HCEC 1CT (cell line): ENCODE measurements at regions not wholly inside any gene's neighbourhood (a gene's known extent, or its start where the extent isn't known, plus 50 kb on each side); places are given as distances from the start of the nearest gene placed in this dataset.
"Not testable (repeated sequence)": the region's sequence is repeated elsewhere in the genome, so short reads cannot be mapped to it uniquely, and the experiment has no call there.

Source experiments
- DNase-seq: peaks from one replicate; pipeline ENCODE4 v3.0.0-alpha.2; 2017

DNA sequence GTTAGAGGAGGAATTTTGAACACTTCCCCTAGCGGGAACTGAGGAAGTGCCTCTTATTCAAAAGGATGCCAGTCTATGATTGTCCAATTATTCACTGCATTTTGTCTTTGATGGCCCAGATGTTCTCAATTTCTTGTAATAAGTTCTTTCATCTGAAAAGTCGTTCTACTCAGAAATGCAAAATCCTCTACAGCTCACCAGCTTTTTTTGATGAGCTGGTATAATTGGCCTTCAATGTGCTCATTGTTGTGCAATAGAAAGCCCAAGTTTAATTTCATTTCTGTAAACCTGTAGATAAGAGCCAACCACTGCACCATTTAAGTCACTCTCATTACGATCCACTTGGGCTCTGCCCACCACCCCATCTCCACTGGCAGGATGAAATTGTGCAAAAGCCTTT, 978.7 kb upstream of the AUTS2 start:
- DNase-seq, result no peak

DNA sequence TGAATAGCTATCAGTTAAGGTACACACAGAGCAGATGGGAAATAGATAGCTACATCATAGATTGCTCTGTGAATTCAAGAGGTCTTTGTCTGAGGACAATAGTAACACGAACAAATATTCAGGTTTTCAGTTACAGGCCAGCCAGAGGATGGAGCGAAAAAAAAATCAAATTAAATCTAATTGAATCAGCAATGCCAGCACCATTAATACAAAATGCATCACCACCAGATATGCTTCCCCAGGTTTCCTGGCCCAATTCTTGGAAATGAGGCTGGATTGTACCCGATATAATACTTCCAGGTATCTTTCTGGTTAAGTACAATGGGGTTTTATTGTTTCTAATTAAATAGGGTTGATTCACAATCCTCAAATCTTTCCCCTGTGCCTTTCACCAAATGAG, 975.8 kb upstream of the AUTS2 start:
- DNase-seq, result no peak

DNA sequence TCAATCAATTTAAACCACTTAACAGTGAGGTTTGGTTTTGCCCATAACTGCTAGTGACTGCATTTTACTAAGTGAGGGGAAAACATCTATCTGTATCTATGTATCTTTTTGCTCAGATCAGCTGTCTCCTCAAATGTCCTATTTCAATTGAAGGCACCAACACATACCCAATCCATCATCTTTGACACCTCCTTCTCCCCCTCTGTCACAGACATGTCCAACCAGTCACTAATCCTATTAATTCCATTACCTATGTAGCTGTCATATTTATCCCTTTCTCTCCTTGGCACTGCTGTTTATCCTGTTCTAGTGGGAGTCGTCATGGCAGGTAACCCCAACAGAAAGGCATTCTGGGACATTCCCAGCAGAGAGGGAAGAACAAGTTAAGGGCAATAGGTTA, 975.2 kb upstream of the AUTS2 start:
- no peak for DNase-seq

DNA sequence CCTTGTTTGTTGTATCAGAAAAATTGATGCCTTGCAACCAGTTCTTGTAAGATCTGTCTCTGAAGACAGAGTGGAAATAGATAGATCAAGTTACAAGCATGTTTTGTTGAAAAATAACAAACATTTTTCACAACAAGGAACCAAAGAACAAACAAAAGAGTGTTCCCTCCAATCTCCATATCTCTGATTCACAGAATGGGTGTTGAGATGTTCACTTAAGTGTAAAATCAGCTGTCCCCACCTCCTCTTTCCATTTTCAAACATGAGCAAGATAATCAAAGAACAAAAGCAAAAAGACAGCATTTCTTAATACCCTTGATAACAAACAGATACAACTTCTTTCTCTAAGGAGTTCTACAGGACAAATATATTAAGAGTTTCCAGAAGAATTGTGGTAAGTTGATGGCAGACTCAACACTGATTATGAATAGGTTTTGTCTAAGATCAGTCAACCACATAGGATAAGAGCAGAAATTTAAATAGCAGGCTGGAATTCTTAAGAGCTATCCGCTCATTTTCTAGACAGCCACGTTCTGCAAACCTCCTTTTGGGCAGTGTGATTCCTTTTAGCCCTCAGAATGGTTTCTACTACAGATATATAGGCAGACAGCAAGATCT, 970.9 kb upstream of the AUTS2 start:
- no peak for DNase-seq

DNA sequence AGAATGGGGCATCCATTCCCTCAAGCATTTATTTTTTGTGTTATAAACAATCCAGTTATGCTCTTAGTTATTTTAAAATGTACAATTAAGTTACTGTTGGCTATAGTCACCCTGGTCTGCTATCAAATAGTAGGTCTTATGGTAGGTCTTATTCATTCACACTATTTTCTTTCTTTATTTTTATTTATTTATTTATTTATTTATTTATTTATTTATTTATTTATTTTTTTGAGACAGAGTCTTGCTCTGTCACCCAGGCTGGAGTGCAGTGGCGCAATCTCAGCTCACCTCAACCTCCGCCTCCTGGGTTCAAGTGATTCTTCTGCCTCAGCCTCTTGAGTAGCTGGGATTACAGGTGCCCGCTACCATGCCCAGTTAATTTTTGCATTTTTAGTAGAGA, 967.4 kb upstream of the AUTS2 start:
- DNase-seq, result not testable (repeated sequence)

DNA sequence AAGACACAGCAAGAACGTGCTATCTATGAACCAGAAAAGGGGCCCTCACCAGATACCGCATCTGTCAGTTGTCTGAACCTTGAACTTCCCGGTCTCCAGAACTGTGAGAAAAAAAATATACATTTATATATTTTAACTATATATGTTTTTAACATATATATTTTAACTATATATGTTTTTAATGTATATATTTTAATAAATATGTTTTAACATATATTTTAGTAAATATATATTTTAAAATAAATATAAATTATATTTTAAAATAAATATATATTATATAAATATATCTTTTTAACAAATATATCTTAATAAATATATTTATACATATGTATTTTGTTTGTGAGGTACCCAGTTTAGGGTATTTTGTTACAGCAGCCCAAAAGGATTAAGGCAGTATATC, 958.2 kb upstream of the AUTS2 start:
- DNase-seq, result no peak

DNA sequence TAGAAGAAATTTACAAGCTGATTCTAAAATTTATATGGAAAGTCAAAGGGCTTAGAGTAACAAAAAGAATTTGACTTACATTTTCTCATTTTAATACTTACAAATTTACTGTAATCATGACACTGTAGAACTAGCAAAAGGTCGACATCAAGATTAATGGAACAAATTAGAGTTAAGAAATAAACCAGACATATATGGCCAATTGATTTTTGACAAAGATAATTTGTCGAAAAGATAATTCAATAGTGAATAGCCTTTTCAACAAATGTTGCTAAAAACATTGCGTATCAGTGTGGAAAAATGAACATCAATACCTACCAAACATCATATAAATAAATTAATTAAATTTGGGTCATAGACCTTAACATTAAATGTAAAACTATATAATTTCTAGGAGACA, 955.5 kb upstream of the AUTS2 start:
- DNase-seq, result no peak

DNA sequence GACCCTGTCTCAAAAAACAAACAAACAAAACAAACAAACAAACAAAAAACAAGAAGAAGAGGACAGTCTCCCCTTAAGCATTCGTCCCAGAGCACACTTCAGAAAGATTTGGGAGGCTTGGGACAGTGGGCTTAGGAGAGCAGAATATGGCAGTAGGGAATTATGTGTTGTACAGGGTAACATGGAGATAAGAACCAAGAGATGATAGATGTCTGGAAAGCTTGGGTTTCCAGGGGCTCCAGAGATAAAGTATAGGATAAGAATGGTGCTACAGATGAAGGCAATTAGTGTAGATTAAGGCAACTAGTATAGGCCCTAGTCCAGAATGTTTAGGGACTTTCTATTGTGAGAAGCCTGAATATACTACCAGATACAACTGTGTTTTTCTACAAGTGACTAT, 934.9 kb upstream of the AUTS2 start:
- DNase-seq, result no peak

DNA sequence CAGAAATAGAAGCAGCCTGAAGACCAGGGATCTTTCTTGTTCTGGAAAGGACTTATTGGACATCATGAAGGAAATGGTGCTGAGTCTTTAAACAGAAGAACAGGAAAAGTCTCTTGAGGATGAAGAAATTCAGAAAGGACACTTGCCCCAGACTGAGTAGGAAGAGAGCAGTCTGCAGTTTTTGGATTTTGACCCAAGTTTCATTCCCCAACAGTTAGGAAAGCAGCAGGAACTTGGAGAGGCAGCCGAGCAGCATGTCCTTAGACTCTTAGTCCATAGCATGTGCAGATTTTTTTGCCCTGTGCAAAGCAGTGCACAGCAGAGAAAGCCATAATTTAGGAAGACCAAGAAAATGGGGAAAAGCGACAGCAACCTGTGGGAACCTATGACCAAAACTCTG, 927.2 kb upstream of the AUTS2 start:
- DNase-seq, result no peak

DNA sequence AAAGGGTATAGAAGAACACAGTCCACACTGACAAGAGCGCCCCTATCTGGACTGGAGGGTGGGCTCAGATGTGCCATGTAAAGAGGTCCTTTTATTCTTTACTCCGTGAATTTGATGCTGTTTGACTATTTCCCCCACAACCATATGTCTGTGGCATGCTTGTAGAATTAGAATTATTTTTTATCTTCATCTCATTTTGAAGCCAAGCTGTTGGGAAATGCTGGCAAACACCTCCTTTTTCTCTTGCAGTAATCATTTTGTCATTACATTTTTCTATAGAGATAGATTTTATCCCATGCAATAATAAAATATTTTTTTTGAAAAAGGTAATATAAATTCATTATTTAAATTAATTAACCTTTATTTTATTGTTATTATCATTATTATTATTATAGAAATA, 926.6 kb upstream of the AUTS2 start:
- no peak for DNase-seq

DNA sequence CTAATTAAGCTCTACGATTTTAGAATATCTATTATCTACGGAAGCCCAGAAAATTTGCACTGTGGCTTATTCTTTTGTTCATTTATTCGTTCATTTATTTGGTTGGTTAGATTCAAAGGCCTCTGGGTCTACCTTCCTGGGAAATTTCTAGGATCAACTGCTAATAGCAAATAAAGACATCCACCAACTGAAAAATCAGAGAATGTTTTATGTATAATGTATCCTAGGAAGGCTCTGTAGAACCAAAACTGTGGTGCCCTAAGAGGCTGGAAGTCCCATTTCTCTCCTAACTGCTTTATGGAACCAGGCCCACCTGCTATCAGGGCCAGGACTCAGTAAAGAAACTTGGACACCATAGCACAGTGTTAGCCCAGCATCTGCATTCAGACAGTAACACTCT, 923.4 kb upstream of the AUTS2 start:
- DNase-seq, result no peak

DNA sequence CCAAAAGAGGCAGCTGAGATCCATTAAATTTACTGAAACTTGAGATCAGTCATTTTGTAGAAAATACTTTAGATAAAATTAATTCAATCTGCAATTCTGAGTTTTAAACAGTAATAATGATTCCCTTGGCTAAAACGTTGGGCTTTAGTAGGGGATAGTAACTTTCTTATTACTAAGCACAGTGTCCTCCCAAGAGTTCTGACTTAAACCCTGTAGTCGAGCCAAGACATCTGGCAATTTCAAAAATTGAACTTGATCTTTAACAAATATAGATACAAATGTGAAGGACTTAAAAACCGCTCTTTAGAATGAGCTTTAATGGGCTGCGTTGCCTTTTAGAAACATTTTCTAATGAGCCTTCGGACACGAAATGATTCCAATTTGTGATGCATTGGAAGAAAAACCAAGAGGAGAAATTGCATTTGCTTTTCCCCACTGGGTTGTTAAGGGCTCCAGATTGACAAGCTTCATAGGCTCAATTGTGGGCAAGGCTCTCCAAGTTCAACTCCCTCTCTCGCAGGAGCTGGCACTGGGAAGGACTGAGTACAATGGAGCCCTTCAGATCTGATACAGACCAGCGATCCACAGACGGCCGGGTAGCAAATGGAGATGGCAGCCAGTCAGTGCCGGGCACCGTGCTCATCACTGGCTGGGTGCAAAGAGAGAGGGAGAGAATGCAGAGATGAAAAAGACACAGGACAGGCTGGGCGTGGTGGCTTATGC, 921.3 kb upstream of the AUTS2 start:
- DNase-seq, result no peak

DNA sequence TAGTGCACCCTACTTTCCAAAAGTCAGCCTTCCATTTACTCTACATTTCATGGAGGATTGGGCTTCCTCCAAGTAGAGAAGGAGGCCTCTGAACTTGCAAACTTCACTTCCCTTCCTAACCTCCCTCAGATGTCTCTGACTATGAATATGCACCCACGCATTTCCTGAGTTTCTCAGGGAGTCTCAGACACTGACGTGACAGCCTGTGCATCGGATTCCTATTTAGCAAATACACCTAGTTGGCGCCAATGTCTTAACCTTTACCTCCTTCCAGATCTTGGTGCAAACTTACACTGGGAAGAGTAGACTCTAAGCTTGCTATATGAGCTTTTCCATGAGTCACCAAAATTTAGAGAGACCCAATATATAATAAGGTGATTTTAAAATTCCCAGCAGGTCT, 920.1 kb upstream of the AUTS2 start:
- DNase-seq, result no peak

DNA sequence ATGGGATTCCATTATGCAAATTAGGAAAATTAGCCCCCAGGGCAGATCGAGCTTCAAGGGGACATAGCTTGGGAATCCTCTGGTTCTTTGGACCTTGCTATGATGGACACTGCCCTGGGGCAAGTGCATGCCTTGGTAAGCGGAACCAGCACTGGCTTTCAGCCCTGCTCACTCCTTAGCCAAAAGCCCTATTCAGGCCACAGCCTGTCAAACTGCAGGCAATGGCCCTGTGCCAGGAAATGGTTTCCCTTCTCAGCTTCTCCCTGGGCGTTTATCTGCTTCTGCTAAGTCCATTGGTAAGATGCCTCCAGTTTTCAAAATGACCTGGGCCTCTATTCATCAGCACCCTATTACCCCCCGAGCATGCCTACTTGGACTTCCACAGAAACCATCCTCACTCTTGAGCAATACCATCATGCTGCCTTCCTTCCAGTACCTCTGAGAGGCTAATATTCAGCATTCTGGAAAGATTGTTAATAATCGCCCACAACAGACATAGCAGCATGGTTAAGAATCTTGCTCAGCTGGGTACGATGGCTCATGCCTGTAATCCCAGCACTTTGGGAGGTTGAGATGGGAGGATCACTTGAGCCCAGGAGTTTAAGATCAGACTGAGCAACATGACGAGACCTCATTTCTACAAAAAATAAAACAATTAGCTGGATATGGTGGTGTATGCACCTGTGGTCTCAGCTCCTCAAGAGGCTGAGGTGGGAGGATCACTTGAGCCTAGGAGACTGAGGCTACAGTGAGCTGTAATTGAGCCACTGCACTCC, 918.6 kb upstream of the AUTS2 start:
- DNase-seq, result no peak

DNA sequence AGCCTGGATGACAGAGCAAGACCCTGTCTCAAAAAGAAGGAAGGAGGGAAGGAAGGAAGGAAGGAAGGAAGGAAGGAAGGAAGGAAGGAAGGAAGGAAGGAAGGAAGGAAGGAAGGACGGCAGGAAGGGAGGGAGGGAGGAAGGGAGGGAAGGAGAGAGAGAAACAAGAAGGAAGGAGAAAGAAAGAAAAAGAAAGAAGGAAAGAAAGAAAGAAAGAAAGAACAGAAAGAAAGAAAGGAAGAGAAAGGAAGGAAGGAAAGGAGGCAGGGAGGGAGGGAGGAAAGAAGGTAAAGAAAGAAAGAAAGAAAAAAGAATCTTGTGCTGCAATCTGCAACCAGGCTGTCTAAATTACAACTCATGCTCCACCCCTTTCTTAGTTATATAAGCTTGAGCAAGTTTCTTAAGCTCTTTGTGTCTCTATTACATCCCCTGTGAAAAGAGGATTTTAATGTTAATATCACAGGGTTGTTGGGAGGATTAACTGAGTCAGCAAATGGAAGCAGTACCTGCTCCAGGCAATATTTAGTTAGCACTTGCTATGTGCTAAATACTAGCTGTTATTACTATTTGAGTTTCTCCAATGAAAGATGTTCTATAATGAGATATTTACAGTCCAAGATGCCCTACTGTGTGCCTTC, 917.9 kb upstream of the AUTS2 start:
- DNase-seq, result no peak

DNA sequence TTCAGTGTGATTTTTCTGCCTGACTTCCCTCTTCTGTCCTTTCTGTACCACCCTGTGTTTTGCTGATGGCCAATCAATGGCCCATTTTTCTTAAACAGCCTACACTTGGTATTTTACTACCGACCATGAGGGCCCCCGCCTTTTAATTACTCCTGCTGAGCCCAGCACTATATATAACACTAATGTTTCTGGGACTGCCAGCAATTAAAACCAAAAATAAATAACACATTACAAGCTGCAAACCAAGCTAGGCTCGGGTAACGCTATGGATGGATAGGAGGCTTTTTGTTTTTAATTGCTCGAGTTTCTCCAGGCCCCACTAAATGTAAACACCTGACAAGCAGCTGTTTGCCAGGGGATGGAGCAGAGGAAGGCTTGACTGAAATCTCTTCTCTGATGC, 915.4 kb upstream of the AUTS2 start:
- DNase-seq, result no peak

DNA sequence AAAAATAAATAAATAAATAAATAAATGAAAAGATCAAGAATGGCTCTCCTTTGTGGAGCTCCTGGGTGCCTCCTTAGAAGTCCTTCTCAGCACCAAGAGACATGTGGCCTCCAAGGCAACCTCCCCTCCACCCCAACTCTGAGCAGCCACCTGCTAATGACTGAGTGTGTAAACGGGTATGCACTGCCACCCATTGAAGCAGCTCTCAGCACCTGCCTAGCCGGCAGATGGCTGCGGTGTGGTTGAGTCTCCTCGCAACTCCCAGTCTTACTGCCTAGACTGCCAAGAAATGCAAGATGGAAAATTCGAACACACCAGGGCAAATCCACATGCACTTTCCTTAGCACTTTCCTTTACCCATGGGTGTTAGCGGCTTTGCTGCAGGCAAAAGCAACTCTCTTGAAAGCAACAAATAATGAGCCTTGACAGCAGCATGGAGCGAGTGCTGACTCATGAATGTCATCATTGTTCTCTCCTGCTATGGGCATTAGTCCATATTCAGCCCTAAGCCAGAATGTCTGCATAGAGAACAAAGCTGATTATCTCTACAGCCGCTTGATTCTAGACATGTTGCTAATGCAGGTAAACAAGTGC, 913.9 kb upstream of the AUTS2 start:
- no peak for DNase-seq

DNA sequence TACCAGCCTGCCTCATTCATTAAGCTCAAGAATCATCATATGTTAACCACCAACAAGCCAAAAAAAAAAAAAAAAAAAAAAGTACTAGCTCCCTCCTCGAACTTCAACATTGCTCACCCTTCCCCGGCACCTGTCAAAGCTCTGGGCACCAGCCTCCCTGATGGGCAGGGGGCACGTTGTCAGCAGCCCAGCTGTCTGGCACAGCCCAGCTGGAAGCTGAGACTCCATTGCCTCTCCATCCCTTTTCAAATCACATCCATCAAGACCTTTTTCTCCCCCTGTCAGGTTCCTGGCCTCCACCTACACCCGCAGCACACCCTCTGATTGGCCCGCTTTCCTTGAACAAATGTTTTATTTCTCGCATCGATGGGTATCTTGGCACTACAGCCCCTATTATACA, 913.3 kb upstream of the AUTS2 start:
- DNase-seq, result no peak

DNA sequence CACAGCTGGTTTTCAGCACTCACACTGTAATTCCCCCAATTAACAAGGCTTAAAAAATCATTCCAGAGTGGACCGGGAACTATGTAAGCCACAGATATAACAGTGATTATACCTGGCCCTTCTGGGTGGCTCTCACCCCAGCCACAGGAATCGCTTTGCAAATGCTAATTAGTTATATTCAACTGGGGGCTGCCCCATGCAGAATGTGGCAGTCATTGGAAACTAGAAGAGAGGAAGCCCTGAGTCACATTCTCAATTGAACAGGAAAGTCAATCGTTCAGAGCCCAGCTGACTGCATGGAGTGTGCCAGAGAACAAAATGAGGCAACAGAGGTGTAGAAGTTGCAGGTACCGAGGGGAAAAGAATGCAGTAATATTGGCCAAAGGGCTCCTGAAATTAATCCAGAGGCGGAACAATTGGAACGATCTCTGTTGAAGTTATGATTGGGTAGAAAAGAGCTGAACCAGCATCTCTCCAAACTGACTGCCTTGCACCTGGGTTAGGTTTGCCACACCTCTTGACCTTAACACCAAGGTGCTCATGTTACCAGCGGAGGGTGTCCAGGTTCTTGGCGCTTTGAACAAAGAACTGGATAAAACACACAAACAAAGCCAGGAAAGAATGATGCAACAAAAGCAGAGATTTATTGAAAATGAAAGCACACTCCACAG, 909.7 kb upstream of the AUTS2 start:
- no peak for DNase-seq

DNA sequence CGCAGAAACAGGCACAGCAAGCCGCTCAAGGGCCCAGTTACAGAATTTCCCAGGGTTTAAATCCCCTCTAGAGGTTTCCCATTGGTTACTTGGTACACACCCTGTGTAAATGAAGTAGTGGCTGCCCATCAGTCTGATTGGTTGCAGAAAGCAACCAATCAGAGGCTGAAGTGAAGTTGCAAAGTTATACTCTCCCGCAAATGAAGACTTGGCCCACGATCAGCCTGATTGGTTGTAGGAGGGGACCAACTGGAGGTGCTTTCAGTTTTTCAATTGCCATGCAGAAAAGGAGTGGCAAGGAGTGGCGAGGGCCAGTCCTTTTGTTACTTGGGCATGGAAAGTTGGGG, 909.2 kb upstream of the AUTS2 start:
- no peak for DNase-seq

DNA sequence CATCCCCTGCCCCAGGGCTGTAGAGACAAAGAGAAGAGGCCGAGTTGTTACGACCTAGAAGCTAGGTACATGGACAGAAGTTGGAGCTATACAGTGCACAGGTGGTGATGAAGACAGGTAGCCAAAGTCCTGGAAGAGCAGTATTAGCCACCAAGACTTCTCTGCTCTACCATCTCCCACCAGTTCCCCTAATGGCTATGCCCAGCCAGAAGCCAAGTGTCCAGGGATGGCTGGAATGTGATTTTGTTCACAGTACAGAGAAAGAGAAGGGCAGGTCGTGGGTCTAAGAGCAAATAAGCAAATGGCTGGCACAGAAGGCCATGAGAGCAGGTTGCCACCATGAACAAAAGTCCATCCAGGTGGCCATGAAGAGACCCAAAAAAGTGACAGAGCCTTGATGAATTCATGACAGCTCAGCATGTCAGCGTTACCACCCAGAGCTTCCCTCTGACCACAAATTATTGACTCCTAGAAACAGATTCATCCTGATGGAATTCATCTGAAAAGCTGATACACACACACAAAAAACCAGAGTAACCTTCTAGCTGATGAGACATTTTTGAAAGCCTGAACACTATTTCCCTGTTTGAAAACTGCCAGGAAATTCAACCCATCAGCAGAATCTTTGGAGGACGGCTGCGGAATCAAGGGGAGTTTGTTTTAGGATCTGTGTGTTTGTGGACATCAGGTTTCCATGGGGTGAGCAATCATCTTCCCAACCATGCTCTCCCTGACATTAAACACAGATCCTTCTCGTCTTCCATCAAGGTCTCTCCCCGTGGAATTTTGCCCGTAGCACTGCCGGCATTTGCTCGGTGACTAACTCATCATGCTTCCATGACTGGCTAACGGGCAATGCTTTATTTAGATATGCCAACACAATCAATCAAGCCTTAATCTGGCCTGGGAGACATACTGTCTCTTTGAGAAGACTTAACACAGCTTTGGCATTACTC, 906.7 kb upstream of the AUTS2 start:
- no peak for DNase-seq

DNA sequence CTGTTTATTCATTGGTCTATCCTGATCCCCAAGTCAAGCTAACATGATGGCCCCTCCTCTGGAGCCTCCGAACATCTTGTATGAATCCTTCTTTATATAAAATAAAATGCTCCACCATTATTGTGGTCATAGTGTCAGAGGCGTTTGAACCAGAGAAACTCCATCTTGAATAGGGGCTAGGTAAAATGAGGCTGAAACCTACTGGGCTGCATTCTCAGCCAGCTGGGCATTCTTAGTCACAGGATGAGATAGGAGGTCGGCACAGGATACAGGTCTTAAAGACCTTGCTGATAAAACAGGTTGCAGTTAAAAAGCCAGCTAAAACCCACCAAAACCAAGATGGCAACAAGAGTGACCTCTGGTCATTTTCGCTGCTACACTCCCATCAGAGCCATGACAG, 905.8 kb upstream of the AUTS2 start:
- DNase-seq, result no peak
